ENCODE measurements at regions not wholly inside any gene's neighbourhood (a gene's known extent, or its start where the extent isn't known, plus 50 kb on each side); places are given as distances from the start of the nearest gene placed in this dataset.
"Not testable (repeated sequence)": the region's sequence is repeated elsewhere in the genome, so short reads cannot be mapped to it uniquely, and the experiment has no call there.

GRCh38 chr2:66252109-66252508 is 182.8 kb upstream of the MEIS1 start:
- TF ChIP-seq, protein P1, sequence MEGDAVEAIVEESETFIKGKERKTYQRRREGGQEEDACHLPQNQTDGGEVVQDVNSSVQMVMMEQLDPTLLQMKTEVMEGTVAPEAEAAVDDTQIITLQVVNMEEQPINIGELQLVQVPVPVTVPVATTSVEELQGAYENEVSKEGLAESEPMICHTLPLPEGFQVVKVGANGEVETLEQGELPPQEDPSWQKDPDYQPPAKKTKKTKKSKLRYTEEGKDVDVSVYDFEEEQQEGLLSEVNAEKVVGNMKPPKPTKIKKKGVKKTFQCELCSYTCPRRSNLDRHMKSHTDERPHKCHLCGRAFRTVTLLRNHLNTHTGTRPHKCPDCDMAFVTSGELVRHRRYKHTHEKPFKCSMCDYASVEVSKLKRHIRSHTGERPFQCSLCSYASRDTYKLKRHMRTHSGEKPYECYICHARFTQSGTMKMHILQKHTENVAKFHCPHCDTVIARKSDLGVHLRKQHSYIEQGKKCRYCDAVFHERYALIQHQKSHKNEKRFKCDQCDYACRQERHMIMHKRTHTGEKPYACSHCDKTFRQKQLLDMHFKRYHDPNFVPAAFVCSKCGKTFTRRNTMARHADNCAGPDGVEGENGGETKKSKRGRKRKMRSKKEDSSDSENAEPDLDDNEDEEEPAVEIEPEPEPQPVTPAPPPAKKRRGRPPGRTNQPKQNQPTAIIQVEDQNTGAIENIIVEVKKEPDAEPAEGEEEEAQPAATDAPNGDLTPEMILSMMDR (IDR thresholded peaks at IDR 0.05): no peak
- H3K27ac ChIP-seq: no peak overlapping the region
- no peak overlapping the region for H3K4me3 ChIP-seq
- DNase-seq (ENCODE audit: low spot score): no peak

GRCh38 chr2:66251573-66251972 is 183.4 kb upstream of the MEIS1 start:
- no peak for DNase-seq (ENCODE audit: low spot score)
- Histone ChIP-seq H3K27ac (no peak overlapping the region), H3K4me3 (no peak overlapping the region)
- TF ChIP-seq, protein P1 (IDR thresholded peaks at IDR 0.05): no peak

DNA sequence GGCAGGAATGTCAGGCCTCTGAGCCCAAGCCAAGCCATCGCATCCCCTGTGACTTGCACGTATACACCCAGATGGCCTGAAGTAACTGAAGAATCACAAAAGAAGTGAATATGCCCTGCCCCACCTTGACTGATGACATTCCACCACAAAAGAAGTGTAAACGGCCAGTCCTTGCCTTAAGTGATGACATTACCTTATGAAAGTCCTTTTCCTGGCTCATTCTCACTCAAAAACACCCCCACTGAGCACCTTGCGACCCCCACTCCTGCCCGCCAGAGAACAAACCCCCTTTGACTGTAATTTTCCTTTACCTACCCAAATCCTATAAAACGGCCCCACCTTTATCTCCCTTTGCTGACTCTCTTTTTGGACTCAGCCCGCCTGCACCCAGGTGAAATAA is 185.8 kb upstream of the MEIS1 start:
- not testable (repeated sequence) for H3K27ac ChIP-seq; DNase-seq (ENCODE audit: low spot score); H3K4me3 ChIP-seq

DNA sequence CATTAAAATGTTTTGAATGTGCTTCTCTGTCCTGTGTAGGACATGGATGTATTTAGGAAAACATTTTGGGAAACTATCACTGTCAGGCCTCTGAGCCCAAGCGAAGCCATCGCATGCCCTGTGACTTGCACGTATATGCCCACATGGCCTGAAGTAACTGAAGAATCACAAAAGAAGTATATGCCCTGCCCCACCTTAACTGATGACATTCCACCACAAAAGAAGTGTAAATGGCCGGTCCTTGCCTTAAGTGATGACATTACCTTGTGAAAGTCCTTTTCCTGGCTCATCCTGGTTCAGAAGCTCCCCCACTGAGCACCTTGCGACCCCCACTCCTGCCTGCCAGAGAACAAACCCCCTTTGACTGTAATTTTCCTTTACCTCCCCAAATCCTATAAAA is 191.1 kb upstream of the MEIS1 start:
- not testable (repeated sequence) for H3K4me3 ChIP-seq; DNase-seq (ENCODE audit: low spot score); H3K27ac ChIP-seq

GRCh38 chr2:66242888-66243287 is 192.0 kb upstream of the MEIS1 start:
- not testable (repeated sequence) for H3K27ac ChIP-seq; H3K4me3 ChIP-seq; DNase-seq (ENCODE audit: low spot score)

DNA sequence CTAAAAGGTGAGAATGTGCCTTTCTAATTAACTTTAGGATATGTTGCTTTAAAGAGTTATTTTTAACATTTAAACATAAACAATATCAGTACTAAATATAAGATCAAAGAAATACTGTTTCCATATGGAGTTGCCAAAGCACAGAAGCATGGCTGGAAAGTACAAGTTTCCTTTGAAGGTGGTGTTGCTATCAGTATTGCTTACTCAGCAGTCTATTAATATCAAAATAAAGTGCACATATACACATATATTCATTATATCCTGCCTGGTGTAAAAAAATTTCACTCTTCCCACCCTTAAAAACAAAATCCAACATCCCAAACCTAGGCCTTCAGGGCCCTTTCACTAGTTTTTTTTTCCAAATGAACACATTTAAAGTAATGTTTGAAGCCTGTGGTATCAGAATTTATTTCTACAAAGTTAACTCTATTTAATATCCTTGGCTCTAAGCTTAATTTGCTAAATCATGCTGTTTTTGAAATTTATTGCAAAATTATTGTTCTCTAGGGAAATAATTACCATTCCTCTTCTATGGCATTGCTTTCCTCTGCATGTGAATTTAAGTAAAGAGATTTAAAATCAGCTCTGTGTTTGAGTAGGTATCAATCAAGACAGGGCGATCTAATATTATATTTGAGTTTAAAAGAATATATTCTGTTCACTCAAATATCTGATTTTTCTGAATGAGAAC is 192.7 kb upstream of the MEIS1 start:
- TF ChIP-seq, protein P1 (IDR thresholded peaks at IDR 0.05): no peak
- H3K4me3 ChIP-seq: no peak overlapping the region
- H3K27ac ChIP-seq: no peak overlapping the region
- DNase-seq (ENCODE audit: low spot score): no peak

DNA sequence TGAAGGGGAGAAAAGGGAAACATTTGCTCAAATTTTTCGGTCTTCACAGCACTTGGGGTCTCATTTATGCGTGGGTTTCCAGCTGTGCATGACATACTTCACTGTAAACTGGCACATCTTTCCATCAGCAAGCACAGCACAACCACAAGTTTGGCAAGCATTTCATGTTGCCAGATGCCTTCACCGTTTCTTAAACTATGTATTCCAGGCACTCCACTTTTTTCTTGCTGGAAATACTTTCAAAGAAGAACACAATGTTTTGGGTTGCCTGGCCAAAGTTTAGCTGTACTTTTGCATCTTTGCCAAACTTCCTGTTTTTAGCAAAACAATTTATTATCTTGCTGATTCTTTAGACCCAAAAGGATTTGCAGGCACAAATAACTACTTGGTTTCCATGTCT is 194.6 kb upstream of the MEIS1 start:
- DNase-seq (ENCODE audit: low spot score): no peak
- no peak overlapping the region for H3K27ac ChIP-seq

GRCh38 chr2:66239655-66240054 is 195.3 kb upstream of the MEIS1 start:
- no peak overlapping the region for H3K4me3 ChIP-seq
- TF ChIP-seq, protein P1 (IDR thresholded peaks at IDR 0.05): no peak
- DNase-seq (ENCODE audit: low spot score): no peak
- H3K27ac ChIP-seq: no peak overlapping the region

More for the DNA sequence above, 194.6 kb upstream of the MEIS1 start:
- H3K4me3 ChIP-seq: no peak overlapping the region
- TF ChIP-seq, protein P1 (IDR thresholded peaks at IDR 0.05): no peak

Measured in coronary artery (tissue), 2 donors.